ENCODE measurements at regions not wholly inside any gene's neighbourhood (a gene's known extent, or its start where the extent isn't known, plus 50 kb on each side); places are given as distances from the start of the nearest gene placed in this dataset.

- peaks cover 9 to 17% of the 10 kb centered on the region in 2 experiments for H3K4me1 Mint-ChIP-seq
- H3K36me3 Mint-ChIP-seq (ENCODE audit: insufficient read depth in 1 of 3, low read depth in 3 of 3), result no peaks in the 10 kb centered on the region
Measured at GRCh38 chr9:38137342-38137741, 68.3 kb upstream of the SHB start.

More at GRCh38 chr9:38137342-38137741, 68.3 kb upstream of the SHB start:
- DNase-seq, result no peak
- no peak overlapping the region for H2BK12ac ChIP-seq (ENCODE audit: insufficient read length, low read depth, low read length)
- no peak overlapping the region for H3K4ac ChIP-seq (ENCODE audit: low read depth, low read length)
- Mint-ChIP-seq H3K27me3 (ENCODE audit: low read depth) (peaks cover 74% of the 10 kb centered on the region), H3K9me3 (no peaks in the 10 kb centered on the region), H3K4me3 (no peak overlapping the region), H3K27ac (no peak overlapping the region)
- H3K27ac ChIP-seq (ENCODE audit: insufficient read length, low read depth, low read length), result no peak overlapping the region
- H3K9me3 ChIP-seq (ENCODE audit: control insufficient read depth, low read depth, low read length), result no peaks in the 10 kb centered on the region
- H3K23me2 ChIP-seq (ENCODE audit: insufficient read length, low read depth, low read length, poor library complexity, severe bottlenecking), result peaks cover 3% of the 10 kb centered on the region
- H2AK5ac ChIP-seq (ENCODE audit: insufficient read length, low read length), result no peak overlapping the region
- no peaks in the 10 kb centered on the region for H3K79me1 ChIP-seq (ENCODE audit: insufficient read depth, low read depth, low read length, poor library complexity, severe bottlenecking)
- no peaks in the 10 kb centered on the region for H3K79me2 ChIP-seq (ENCODE audit: insufficient read depth, low read length)
- no peak overlapping the region for H3K14ac ChIP-seq (ENCODE audit: insufficient read depth, low read length)
- no peak overlapping the region for H4K91ac ChIP-seq (ENCODE audit: insufficient read length, low read depth, low read length)
- H2BK20ac ChIP-seq (ENCODE audit: low read depth, low read length, poor library complexity, severe bottlenecking), result no peak overlapping the region
- no peaks in the 10 kb centered on the region for H4K20me1 ChIP-seq (ENCODE audit: control insufficient read depth, insufficient read depth, insufficient read length)
- no peak overlapping the region for H3T11ph ChIP-seq (ENCODE audit: low read length)
- no peaks in the 10 kb centered on the region; the same call in none of the 2 replicates for H3K27me3 ChIP-seq (ENCODE audit: insufficient read depth, low read length)
- WGBS (ENCODE audit: extremely low coverage, insufficient read length, low lambda C conversion rate), result no CpG with 5 or more reads among the region's 5 CpGs
- no peak for TF ChIP-seq CTCF (conservative IDR thresholded peaks at IDR 0.05)
- no peak overlapping the region for H3K4me2 ChIP-seq (ENCODE audit: insufficient read depth, insufficient read length, low read length)
- H2AFZ ChIP-seq (ENCODE audit: low read length), result no peak overlapping the region
- H3K23ac ChIP-seq (ENCODE audit: insufficient read length, low read depth, low read length), result no peak overlapping the region
- H4K5ac ChIP-seq (ENCODE audit: insufficient read length, low read depth, low read length), result no peak overlapping the region
- H3K9ac ChIP-seq (ENCODE audit: extremely low read depth, insufficient read length, low read length), result no peak overlapping the region
- no peak overlapping the region for H3K56ac ChIP-seq (ENCODE audit: insufficient read length, low read depth, low read length)
- H4K8ac ChIP-seq (replicated peaks; ENCODE audit: insufficient read length, low read depth, low read length), result no peak overlapping the region
- no peak overlapping the region for H2BK15ac ChIP-seq (ENCODE audit: low read depth, low read length)
- no peak overlapping the region for H3K18ac ChIP-seq (ENCODE audit: insufficient read length, low read depth, low read length)
- no peak overlapping the region for H2BK5ac ChIP-seq (ENCODE audit: insufficient read length, low read length)
- no peaks in the 10 kb centered on the region; the same call in 1 of the 2 replicates for H3K4me1 ChIP-seq (ENCODE audit: insufficient read depth, low read length)
- H2BK120ac ChIP-seq (ENCODE audit: low read depth, low read length, poor library complexity, severe bottlenecking), result no peak overlapping the region

All from H9 (cell line).